HPDE6-E6E7 (cell line): ENCODE measurements at regions not wholly inside any gene's neighbourhood (a gene's known extent, or its start where the extent isn't known, plus 50 kb on each side); places are given as distances from the start of the nearest gene placed in this dataset.

ENCODE experiments used
- DNase-seq: peaks from one replicate; pipeline ENCODE4 v3.0.0; 2011; ENCODE audit warnings: missing footprints; ENCODE audit errors: extremely low spot score

GRCh38 chr15:46646490-46646889 lies 1011.7 kb downstream of the SQOR start:
- DNase-seq = no peak

- no peak for DNase-seq
Observed at GRCh38 chr15:46647046-46647445, 1012.2 kb downstream of the SQOR start.

- no peak for DNase-seq
Observed at GRCh38 chr15:46652266-46652665, 1017.4 kb downstream of the SQOR start.

GRCh38 chr15:46654993-46655392 lies 1020.2 kb downstream of the SQOR start:
- no peak for DNase-seq

GRCh38 chr15:46660096-46660842 lies 1025.4 kb downstream of the SQOR start:
- no peak for DNase-seq

- no peak for DNase-seq
Observed at GRCh38 chr15:46670258-46670657, 1035.4 kb downstream of the SQOR start.

- no peak for DNase-seq
Observed at GRCh38 chr15:46671336-46671735, 1036.5 kb downstream of the SQOR start.

- DNase-seq = no peak
Observed at GRCh38 chr15:46672041-46672440, 1037.2 kb downstream of the SQOR start.

- no peak for DNase-seq
Observed at GRCh38 chr15:46676233-46677206, 1040.8 kb upstream of the SEMA6D start.

GRCh38 chr15:46677491-46677890 lies 1039.8 kb upstream of the SEMA6D start:
- DNase-seq = no peak

GRCh38 chr15:46681901-46682300 lies 1035.4 kb upstream of the SEMA6D start:
- DNase-seq = no peak

GRCh38 chr15:46682969-46683791 lies 1034.1 kb upstream of the SEMA6D start:
- DNase-seq = no peak

GRCh38 chr15:46685096-46685495 lies 1032.2 kb upstream of the SEMA6D start:
- no peak for DNase-seq

- DNase-seq = no peak
Observed at GRCh38 chr15:46685681-46686080, 1031.6 kb upstream of the SEMA6D start.

- no peak for DNase-seq
Observed at GRCh38 chr15:46696281-46696680, 1021.0 kb upstream of the SEMA6D start.

- DNase-seq = no peak
Observed at GRCh38 chr15:46701346-46701745, 1016.0 kb upstream of the SEMA6D start.

GRCh38 chr15:46701896-46702295 lies 1015.4 kb upstream of the SEMA6D start:
- DNase-seq = no peak

GRCh38 chr15:46703020-46703861 lies 1014.1 kb upstream of the SEMA6D start:
- no peak for DNase-seq

- DNase-seq = no peak
Observed at GRCh38 chr15:46703871-46704637, 1013.3 kb upstream of the SEMA6D start.

GRCh38 chr15:46707452-46707851 lies 1009.9 kb upstream of the SEMA6D start:
- DNase-seq = no peak
